ENCODE measurements at regions not wholly inside any gene's neighbourhood (a gene's known extent, or its start where the extent isn't known, plus 50 kb on each side); places are given as distances from the start of the nearest gene placed in this dataset.

DNA sequence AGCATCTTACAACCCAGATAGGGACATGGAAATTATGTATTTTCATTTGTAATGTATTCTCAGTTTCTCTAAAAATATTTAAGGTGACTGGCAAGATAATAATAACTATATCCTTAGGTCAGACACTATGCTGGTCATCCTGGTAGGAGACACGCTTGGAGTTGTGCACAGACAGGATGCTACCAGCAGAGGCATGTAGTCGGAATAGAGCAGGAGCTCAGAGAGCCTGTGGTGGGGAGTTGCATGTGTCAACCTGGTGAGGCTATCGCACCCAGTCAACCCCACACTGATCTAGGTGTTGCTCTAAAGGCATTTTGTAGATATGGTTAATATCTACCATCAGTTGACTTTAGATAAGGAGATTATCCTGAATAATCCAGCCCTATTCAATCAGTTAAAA is 318.5 kb downstream of the MIAT start:
- no peak for DNase-seq

DNA sequence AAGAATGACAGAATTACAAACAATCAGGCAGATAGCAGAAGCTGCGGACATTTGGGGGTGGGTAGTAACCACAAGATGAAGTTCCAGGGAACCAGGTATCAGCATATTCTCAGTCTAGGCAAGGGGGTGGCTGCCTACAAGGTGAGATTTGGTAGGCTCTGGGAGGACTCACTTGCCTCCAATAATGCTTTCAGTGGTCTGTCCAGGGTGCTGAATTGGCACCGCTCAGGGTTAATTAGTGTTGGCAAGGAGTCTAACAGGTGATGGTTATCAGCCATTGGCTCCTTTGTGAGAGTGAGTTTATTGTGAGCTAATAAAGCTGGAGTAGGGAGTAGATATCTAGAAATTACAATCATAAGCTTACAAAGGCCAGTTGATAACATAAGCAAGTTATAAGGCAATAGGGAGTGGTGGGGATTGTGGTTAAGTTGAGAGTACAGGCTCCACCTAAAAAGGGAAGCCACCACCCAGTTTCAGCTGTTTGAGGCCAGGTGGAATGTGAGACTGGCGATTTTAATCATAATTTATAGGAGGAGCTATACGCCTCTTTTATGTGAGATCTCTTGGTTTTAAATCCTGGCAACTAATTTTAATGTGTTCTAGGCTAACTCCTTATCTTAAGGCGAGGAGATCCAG is 320.5 kb downstream of the MIAT start:
- DNase-seq: no peak

DNA sequence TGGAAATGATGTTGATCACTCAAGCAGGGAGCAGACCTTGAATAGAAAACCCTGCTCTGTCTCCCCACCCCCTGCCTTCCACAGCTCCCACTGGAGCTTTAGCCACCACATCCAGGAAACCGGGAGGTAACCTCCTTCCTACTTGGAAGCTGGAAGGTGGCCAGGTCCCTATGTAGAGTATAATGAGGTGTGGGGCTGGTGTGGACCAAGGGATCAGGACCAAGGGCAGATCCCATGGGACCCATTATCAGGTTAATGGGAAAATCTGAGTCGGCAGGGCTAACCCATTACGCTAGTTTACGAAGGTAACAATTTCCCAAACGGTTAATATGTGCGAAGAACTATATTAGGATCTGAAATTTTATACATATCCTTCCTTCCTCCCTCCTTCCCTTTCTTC is 321.9 kb downstream of the MIAT start:
- no peak for DNase-seq

DNA sequence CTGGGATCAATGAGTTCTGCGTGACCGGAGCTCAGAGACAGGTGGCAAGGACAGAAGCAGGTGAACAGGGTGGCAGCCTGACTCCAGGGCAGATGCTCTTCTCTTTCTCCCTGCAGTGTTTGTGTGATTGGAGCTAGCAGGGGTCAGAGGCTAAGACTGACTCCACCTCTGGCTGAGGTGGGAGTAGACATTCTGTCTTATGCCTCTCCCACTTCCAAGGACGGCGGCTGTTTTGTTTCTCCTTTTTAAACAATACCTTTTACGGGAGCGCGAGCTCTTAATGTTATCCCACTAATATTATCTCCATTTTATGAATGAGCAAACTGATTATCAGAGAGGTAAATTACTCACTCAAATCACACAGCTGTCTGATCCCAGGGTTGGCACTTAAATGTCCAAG is 323.7 kb downstream of the MIAT start:
- no peak for DNase-seq

DNA sequence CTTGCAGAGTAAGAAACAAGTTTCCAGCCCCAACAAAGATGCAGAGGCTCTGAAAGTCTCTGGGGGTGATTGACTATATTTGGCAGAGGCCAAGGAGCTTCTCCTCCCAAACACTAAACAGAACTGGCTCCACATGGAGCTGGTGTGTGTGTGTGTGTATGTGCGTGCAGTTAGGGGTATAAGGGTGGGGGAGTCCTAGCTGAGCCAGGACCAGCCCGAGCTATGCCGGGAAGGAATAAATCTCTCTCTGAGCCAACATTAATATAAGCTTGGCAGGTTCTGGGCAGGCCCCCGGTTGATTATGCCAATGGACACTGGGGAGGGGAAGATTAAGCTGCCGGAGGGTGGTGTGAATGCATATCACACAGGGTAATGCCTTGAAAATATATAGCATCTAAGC is 324.2 kb downstream of the MIAT start:
- DNase-seq: no peak

DNA sequence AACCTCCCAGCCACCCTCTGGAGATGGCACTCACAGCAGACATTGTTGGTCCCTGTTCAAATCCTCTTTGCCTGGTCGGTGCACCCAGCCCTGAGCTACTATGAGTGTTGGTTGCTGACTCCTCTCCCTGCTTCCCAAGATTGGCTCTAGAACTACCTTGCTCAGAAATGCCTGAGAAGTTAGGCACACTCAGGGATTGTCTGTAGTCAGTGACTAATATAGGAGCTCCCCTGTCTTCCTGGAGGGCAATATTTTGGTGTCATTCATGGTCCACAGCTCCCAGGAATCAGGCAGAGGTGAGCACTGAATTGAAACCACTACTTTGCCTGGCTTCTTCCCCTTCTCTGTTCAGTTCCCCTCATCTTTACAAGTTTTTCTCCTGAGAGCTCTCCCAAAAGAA is 325.9 kb downstream of the MIAT start:
- DNase-seq: no peak

DNA sequence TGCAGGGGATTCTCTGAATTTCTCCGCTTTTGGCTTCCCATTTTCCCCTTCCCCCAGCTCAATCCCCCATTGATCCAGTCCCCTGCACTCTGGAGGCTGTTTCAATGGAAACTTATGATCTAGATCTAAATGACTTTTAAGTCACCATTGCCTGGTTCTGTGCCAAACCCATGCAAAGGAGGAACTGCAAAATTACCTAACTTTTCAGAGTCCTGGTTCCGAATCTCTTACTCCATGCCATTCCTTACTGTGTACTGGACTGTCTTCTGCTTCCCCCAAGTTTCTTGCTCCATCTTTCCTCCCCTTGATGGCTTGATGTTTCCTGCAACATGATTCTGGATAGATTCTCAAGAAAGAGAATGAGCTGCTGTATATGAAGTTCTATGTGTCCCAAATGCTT is 327.8 kb downstream of the MIAT start:
- no peak for DNase-seq

DNA sequence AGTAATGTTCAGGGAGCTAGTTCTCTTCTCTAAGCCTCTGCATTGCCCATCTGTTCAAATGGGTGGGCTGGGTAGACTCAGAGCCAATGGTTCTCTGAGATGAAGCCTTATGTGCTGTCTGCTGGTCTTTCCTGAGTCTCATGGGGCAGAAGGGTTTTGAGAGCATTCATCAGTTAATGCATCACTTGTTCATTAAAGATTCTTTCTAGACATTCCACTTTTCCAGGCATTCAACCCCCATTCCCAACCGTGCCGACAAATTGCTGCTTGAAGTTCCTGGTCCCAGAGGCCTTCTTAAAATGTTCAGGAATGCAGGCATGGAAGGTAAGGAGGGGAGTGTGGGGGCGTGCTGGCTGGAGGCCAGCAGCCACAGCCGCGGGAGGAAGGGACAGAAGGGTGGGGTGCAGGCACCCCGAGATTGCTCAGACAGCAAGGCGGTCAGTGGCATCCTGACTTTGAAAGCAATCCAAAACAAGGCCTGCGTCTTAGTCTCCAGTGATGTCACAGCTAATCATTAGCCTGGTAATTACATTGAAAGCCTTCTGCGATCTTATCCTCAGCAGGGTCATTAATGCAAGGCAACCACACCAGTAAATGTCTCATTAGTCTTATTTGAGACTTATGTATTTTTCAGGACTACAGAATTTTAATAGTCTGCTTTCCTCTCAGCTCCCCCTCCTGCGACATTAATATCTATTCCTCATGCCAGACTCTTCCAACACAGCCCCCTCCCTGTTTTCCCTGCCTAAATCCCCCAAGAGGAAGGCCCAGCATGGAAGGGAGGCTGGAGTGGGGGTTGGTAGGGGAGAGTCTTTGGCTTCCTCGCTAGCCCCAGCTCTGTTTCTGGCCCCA is 328.8 kb downstream of the MIAT start:
- no peak for DNase-seq

DNA sequence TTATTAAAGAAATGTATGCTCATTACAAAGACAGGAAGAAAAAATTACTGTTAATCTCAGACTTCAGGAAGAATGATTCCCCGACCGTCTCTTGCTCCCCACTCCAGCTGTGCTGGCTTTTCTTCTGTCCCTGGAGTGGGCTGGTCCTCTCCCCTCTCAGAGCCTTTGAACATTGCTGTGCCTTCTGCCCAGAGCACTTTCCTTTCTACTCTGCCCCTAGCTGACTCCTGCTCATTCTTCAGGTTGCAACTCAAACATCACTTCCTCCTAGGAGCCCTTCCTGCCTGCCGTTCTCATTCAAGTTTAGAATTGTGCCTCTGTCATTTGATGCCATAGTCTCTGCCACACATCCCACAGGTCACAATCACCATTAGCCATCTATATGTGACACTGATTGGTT is 329.5 kb downstream of the MIAT start:
- DNase-seq: no peak

DNA sequence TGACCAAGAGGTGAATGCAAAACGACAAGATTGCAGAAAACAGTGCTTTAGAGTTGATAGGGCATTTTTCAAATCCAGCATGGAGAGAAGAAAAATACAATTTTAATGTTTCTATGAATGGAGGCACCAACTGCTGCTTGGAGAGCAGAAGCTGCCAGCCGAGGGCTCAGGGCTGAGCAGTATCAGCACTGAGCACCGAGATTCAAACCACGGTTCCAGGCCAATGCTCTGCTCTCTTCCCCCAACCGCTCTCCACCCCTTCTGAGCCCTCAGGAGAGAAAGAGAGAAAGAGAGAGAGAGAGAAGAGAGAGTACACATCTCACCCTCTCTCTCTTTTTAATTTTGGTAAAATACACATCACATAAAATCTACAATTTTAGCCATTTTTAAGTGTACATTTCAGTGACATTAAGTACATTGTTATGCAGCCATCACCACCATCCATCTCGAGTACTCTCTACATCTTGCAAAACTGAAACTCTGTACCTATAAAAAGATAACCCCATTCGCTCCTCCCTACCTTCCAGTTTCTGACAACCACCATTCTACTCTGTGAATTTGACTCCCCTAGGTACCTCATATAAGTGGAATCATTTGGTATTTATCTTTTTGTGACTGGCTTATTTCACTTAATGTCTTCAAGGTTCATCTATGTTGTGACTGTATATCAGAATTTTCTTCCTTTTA is 333.3 kb downstream of the MIAT start:
- no peak for DNase-seq

DNA sequence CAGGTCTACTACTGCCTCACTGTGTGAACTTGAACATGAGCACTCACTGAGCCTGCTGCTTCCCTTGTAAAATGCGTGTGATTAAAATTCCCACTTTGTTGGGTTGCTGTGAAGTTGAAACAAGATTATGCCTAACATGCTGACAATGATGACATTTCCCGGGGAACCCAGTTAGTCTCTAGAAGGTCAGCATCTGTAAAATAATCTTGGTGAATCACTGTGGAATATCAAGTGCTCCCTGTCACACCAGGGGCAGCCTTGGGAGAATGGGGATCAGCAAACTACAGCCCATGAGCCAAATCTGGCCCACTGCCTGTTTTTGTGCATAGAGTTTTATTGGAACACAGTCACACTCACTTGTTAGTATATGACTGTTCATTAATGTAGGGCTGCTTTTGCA is 335.2 kb downstream of the MIAT start:
- no peak for DNase-seq

DNA sequence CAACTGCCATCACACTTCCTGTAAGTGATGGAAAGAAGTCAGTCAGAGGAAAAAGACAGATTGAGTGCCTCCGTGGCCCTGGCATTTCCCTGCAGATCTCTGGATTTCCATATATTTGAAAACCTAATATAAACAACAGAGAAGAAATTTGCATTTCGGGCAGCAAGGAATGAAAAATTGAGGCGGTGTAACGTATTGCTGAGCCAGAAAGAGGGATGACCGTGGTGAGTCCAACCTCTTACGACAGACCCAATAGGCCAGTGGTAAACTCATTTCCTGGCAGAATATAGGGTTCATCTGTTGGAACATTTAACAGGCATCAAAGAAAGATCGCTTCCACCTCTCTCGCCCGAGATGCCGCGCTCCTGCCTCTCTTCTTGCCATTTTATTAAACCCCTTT is 336.5 kb downstream of the MIAT start:
- no peak for DNase-seq

DNA sequence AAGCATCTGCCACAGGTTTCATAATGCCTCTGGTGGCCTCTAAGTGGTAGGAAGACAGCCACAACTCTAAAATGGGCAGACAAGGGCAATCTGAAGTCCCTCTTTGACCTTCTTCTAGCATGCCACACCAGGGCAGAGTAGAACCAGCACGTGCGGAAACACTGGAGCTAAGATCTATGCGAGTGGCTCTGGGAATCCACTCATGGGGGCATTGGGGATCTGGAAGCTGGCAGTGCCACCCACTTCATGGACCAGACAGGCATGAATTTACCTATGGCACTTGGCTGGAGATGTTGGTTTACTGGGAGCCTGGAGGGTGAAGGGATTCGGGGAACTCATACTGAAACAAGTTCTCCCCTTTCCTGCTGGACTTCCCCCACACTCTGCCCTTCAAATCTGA is 337.4 kb downstream of the MIAT start:
- DNase-seq: no peak

DNA sequence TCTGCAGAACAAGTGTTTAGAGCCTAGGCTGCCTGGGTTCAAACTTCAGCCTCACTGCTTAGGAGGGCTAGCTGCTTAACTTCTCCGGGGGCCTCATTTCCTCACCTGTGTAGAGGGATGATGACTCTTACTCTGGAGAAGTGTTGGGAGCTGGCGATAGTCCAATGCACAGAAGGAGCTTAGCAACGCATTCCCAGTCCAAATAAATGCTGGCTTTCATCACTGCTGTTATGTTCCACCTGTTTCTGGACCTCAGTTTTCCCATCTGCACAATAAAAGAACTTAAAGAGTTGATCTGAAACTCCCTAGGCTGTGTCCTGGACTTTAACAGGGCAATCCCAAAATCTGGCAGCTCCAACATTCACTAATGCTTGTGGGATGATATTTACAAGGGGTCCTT is 337.8 kb downstream of the MIAT start:
- no peak for DNase-seq

DNA sequence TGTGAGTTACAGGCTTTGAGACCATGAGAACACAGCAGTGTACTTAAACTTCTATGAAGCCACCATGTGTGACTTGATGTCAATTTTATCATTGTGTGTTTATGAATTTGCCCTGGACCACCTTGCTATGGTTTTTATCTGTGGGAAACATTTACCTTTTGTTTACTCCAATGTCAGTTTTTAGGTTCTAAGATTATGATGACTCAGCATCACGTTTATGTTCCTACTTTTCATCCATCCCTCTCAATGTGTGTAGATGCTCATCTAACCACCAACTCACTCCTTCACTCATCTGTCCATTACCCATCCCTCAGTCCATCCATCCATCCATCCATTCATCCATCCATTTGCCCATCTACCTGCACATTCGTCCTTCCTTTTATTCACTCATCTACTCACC is 338.8 kb downstream of the MIAT start:
- no peak for DNase-seq

DNA sequence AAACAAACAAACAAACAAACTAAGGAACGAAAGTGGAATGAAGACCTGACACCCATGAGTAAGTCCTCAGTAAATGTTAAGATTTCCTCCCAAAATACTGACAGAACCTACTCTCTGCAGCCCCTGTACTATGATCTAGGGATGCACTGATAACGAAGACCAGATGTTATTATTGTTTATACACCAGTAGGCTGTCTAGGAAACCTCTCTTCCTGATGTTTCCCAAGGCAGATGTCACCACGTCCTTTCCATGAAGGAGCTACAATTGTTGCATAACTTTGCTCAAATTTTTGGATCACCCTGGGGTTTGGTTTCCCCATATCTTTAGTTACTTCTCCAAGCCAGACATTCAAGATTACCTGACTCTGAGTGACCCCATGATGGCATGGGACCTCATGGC is 340.7 kb downstream of the MIAT start:
- no peak for DNase-seq

DNA sequence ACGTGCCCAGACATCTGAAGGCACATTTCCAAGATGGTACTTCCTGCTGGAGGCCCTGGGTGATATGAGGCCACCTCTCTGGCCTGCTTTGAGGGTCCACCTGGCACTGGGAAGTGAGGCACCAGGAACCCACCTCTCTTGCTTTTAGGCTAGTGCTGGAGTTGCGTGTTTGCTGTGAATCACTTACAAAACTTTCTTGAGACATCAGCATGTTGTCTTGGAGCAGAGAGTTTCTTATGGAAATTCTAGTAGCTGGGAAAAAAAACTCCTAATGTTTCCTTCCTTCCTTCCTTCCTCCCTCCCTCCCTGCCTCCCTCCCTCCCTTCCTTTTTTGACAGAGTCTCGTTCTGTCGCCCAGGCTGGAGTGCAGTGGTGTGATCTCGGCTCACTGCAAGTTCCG is 341.3 kb downstream of the MIAT start:
- DNase-seq: no peak

DNA sequence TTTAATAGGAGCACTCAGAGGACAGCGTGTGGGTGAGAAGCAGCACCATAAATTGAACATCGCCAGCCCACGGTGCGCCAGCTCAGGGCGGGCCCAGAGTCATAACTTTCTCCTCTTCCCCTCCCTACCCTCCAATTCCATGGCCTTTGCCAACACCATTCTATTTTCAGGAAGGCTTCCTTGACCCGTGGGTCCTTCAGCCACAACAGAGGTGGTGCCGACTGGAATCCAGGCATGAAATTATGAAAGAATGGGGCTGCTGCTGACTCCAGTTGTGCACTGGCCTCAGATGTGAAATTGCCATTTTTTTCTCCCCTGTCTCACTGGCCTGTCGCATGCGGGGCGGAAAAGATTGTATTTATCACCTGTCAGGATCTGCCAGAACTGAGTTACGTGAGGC is 345.9 kb downstream of the MIAT start:
- no peak for DNase-seq

DNA sequence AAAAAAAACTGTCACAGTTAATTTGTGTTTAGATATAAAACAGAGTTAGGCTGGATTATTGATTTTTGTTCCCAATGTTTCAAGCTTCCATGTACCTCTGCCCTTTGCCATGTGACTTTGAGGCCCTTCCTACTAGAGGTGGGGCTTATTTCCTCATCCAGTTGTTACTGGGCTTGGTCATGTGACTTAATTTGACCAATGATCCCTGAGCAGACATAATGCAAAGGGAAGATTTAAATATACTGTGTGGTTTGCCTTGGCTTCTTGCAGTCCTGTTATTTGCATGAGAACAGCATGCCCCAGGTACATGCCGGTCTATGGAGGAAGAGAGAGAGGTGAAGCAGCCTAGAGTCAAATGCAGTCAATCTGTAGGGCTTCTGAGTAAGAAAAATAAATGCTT is 347.0 kb downstream of the MIAT start:
- no peak for DNase-seq

DNA sequence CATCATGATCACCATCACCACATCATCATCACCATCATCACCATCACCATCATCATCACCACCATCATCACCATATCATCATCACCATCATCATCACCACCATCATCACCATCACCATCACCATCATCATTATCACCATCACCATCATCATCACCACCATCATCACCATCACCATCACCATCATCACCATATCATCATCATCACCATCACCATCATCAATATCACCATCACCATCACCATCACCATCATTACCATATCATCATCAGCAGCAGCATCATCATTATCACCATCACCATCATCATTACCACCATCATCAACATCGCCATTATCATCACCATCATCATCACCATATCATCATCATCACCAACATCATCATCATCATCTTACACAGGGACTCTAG is 351.1 kb downstream of the MIAT start:
- no peak for DNase-seq

DNA sequence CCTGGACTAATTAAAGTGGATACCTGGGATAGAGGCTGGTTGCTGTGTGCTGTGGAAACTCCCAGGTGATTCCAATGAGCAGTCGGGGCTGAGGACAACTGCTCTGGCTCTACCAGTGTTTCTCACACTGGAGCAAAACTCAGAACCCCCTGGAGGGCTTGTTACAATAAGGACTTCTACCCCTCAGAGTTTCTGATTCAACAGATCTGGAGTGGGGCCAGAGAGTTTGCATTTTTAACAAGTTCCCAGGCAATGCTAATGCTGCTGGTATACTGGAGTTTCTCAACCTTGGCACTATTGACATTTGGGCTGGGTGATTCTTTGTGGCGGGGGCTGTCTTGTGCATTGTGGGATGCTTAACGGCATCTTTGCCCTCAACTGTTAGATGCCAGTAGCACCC is 353.7 kb downstream of the MIAT start:
- DNase-seq: no peak

DNA sequence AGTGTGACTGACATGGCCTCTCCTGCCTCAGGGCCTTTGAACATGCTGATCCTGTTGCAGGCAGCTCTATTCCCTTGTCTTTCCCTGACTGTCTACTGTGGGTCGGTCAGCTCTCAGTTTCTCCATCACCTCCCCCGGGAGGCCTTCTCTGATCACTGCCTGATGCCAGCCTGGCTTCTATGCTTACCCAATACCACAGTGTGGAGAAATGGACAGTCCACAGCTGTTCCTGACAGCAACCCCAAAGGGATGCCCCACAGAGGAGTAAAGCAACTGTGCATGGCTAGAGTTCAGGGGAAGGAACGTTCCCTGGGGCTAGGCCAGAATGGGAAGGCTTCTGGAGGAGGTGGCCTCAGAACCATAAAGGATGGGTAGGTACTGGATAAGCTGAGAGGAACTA is 354.3 kb downstream of the MIAT start:
- no peak for DNase-seq

DNA sequence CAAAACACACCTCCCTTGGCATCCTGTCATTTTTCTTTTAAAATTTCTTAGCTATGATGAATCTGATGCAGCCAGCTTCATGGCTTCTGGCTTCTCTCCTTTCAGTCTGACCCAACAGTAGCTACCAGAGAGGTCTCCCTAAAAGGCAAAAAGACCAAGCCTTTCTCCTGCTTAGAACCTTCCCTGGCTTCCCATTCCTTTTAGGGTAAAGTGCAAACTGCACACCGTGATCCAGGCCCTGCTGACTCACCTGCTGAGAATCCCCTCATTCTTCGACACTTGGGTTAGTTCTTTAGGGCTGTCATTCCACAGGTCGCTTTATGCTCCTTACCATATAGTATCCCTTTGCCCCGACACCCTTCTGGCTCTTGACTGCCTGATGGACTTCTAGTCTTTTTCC is 362.4 kb downstream of the MIAT start:
- no peak for DNase-seq

DNA sequence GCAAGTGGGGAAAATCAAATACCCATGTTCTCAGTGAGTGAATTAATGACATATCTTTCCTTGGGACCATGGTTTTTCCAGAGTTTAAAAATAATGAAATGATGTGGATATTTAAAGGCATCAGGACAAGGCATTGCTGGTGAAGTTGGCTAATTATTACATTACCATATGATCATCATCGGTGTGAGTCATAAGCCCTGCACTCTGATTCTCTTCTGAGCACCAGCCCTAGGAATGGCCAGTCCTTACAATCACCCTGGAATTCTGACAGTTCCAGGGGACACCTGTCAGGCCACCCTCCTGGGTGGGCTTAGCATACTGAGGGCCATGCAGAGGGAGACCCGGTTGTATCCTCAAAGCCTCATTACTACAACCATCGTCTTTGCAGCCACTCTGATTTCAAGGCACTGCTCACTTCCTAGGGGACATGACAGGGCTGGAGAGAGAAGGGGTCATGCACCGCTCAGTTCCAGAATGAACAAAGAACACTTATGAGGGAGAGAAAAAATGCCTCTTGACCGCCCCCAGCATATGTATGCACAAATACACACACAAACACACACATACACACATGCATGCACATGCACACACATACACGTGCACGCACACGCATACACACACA is 365.0 kb downstream of the MIAT start:
- no peak for DNase-seq

All from NCI-H2081 treated with DMSO at 0.1 percent for 48 hours (cell line).